Activated CD4-positive, alpha-beta memory T cell treated with anti-CD3 and anti-CD28 coated beads, Interleukin-2, amount 10 ng/mL, durations not matched to agents 7 days and 5 days (primary cell): ENCODE measurements at regions not wholly inside any gene's neighbourhood (a gene's known extent, or its start where the extent isn't known, plus 50 kb on each side); places are given as distances from the start of the nearest gene placed in this dataset.

Experiments
- CTCF ChIA-PET: fragments of 350-600 bp; sonication (Branson Sonifier 250); formaldehyde crosslinking; loops from one replicate; lab custom pipeline; 2021; ENCODE audit warnings: antibody characterized with exemption, inconsistent platforms; lab: Charles Lee
- POLR2A ChIA-PET: fragments of 350-600 bp; sonication (Branson Sonifier 250); formaldehyde crosslinking; loops from one replicate; lab custom pipeline; 2021; ENCODE audit warnings: antibody characterized with exemption; lab: Charles Lee
- DNase-seq: peaks from one replicate; pipeline ENCODE4 v3.0.0-alpha.2; 2020
- H3K27ac Mint-ChIP-seq: one replicate; pipeline ENCODE4 v1.8.0; 2021; ENCODE audit warnings: mild to moderate bottlenecking, mixed read lengths
- H3K27me3 Mint-ChIP-seq: one replicate; pipeline ENCODE4 v1.8.0; 2021; ENCODE audit warnings: mixed read lengths
- H3K36me3 Mint-ChIP-seq: one replicate; pipeline ENCODE4 v1.8.0; 2021; ENCODE audit warnings: low read depth, mixed read lengths
- H3K4me1 Mint-ChIP-seq: one replicate; pipeline ENCODE4 v1.8.0; 2021; ENCODE audit warnings: mixed read lengths
- H3K4me3 Mint-ChIP-seq: one replicate; pipeline ENCODE4 v1.8.0; 2021; ENCODE audit warnings: mild to moderate bottlenecking, mixed read lengths
- H3K9me3 Mint-ChIP-seq: one replicate; pipeline ENCODE4 v1.8.0; 2021; ENCODE audit warnings: mixed read lengths

DNA sequence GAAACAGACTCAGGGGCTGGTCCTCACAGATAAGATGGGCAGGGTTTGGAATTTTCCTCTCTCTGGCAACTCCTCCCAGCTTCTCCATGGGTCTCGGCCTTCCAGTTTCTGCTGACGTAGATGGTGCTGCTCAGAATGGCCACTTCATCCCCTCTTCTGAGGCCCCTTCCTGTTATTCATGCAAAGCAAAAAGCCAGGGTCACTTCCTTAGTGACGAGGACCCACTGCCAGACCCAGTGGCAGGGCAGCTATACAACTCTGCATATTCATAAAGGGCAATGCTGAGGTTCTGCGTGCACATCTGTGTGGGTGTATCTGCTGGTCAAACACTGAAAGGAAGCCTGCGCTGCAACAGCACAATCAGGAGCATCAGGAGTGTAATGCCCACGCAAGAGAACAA is 108.8 kb downstream of the WSCD1 start:
- no peak overlapping the region for H3K4me3 Mint-ChIP-seq
- H3K27ac Mint-ChIP-seq: no peak overlapping the region
- H3K36me3 Mint-ChIP-seq: no peaks in the 10 kb centered on the region
- ChIA-PET CTCF (no interaction called here), POLR2A (no interaction called here)
- DNase-seq: no peak
- no peaks in the 10 kb centered on the region for H3K4me1 Mint-ChIP-seq
- no peaks in the 10 kb centered on the region for H3K9me3 Mint-ChIP-seq
- H3K27me3 Mint-ChIP-seq: peaks cover 6% of the 10 kb centered on the region

DNA sequence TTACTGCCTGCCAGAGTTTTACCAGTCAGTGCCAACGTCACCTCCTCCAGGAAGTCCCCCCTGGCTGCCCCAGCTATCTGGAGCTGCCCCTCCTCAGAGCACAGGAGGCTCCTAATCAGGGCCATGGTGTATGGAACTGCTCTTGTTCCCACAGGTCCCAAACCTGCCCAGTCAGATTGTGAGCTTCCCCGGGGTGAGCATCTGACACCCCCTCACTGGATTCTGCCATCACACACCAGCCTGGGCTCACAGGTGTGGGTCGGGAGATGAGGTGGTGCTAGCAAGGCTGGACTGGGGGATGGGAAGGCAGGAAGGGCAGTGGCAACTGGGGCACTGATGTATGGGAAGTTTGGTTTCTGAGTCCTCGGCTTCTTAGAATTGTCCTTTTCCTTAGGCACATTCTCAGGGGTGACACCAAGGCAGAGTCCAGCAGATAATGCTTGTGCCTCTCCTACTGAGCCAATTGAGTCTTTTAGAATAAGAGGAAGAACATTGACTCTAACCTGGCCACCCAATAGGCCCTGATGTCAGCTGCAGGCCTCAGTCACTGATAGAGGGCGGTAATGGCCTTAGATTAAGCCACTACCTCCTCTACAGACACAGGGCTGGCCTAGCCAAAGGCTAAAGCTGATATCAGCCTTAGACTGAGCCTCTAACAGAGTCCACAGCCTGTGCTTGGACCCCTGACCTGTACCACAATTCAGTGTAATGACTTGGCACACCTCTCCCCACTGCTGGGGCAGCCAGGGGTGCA is 107.9 kb downstream of the WSCD1 start:
- CTCF ChIA-PET: no interaction called here

More for the DNA sequence above, 107.9 kb downstream of the WSCD1 start:
- Mint-ChIP-seq H3K4me1 (no peaks in the 10 kb centered on the region), H3K4me3 (no peak overlapping the region), H3K27ac (no peak overlapping the region), H3K9me3 (no peaks in the 10 kb centered on the region), H3K36me3 (no peaks in the 10 kb centered on the region), H3K27me3 (peaks cover 3% of the 10 kb centered on the region)
- DNase-seq: no peak
- POLR2A ChIA-PET: no interaction called here
